ENCODE measurements at regions not wholly inside any gene's neighbourhood (a gene's known extent, or its start where the extent isn't known, plus 50 kb on each side); places are given as distances from the start of the nearest gene placed in this dataset.
A peak's percentile ranks its signal among the peaks of the same experiment; 100 is the strongest.

DNA sequence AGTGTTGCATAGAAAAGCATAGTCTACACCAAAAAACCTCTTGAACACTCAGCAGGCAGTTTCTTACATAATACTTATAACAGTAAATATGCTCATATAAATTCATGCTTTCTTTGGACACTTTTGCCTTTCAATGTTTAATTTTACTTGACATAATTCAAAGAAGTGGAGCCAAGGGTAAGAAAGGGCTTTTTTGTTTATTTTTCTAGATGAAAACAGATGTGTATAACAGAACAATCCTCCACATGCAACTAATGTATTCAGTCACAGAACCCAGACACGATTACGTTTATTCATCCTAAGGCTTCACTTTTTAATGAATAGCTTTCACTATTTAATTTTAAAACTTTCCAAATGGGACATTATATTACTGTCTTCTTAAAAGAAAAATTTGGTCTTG, 58.0 kb upstream of the PTPN13 start:
- TF ChIP-seq POLR2AphosphoS5 (IDR thresholded peaks at IDR 0.05; ENCODE audit: borderline replicate concordance, low read depth, low read length) (peak; percentile 42; the same call in 1 of the 2 replicates), EZH2 (IDR thresholded peaks at IDR 0.05) (no peak)
